ENCODE measurements at regions not wholly inside any gene's neighbourhood (a gene's known extent, or its start where the extent isn't known, plus 50 kb on each side); places are given as distances from the start of the nearest gene placed in this dataset.
"Not testable (repeated sequence)": the region's sequence is repeated elsewhere in the genome, so short reads cannot be mapped to it uniquely, and the experiment has no call there.

DNA sequence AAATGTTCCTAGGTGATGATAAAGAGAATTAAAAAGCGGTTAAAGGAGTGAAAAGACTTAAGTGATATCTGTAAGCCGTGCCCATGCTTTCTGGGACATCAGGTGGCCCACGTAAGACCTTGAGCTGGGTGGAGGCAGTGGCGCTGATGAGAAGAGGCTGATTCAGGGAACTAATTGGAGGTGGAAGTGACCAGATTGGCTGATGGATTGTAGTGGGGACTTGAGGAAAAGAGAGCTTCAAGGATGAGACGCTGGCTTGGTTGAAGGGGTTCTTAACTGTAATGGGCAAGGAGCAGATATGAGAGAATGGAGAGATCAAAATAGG lies 69.1 kb upstream of the EP300 start:
- H3K27ac ChIP-seq: peak overlapping the region; percentile 97
- TF ChIP-seq ZFX (IDR thresholded peaks at IDR 0.05; ENCODE audit: borderline replicate concordance): no peak
- TF ChIP-seq, protein P1, sequence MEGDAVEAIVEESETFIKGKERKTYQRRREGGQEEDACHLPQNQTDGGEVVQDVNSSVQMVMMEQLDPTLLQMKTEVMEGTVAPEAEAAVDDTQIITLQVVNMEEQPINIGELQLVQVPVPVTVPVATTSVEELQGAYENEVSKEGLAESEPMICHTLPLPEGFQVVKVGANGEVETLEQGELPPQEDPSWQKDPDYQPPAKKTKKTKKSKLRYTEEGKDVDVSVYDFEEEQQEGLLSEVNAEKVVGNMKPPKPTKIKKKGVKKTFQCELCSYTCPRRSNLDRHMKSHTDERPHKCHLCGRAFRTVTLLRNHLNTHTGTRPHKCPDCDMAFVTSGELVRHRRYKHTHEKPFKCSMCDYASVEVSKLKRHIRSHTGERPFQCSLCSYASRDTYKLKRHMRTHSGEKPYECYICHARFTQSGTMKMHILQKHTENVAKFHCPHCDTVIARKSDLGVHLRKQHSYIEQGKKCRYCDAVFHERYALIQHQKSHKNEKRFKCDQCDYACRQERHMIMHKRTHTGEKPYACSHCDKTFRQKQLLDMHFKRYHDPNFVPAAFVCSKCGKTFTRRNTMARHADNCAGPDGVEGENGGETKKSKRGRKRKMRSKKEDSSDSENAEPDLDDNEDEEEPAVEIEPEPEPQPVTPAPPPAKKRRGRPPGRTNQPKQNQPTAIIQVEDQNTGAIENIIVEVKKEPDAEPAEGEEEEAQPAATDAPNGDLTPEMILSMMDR (IDR thresholded peaks at IDR 0.05): no peak

DNA sequence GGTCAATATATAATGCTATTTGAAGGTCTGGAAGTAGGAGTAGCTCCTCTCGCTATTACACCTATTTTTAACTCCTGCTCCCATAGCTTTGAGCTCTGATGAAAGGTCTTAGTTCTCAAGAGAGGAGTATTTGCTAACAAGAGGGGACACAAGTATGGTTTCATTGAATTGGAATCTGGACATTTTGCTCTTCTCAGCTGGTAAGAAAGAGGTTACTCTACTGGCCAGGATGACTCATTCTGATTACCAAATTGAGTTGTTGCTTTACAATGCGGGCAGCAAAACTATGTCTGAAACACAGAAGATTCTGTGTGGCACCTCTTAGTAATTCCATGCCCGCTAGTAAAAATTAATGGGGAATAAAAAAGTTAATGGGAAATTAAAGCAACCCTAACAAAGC lies 63.6 kb upstream of the EP300 start:
- no peak overlapping the region for H3K27ac ChIP-seq
- no peak for TF ChIP-seq ZFX (IDR thresholded peaks at IDR 0.05; ENCODE audit: borderline replicate concordance)
- TF ChIP-seq, protein P1 (IDR thresholded peaks at IDR 0.05): no peak

DNA sequence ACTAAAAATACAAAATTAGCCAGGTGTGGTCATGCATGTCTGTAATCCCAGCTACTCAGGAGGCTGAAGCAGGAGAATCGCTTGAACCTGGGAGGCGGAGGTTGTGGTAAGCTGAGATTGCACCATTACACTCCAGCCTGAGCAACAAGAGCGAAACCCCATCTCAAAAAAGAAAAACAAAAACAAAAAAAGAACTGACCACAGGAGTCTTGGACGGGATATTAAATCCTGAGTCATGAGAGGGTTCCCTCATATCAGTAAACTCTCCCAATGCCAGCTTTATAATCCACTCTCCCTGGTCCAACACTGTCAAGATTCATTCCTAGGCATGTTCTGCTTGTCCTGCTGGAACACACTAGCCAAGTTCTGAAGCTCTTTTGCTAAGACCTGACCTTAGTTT lies 61.5 kb upstream of the EP300 start:
- H3K27ac ChIP-seq: no peak overlapping the region
- TF ChIP-seq ZFX (IDR thresholded peaks at IDR 0.05; ENCODE audit: borderline replicate concordance): no peak
- TF ChIP-seq, protein P1 (IDR thresholded peaks at IDR 0.05): no peak

DNA sequence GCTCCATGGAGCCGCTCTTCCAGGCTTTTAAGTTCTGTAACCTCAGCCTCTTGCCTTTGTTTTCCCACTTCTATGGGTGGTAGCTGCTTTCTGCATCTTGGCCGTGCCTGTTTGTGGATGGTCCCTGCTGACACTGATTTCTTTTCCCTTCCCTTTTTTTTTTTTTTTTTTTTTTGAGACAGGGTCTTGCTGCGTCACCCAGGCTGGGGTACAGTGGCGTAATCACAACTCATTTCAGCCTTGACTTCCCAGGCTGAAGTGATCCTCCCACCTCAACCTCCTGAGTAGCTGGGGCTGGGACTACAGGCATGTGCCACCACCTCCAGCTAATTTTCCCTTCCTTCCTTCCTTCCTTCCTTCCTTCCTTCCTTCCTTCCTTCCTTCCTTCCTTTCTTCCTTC lies 57.7 kb upstream of the EP300 start:
- TF ChIP-seq ZFX (IDR thresholded peaks at IDR 0.05; ENCODE audit: borderline replicate concordance): no peak
- TF ChIP-seq, protein P1 (IDR thresholded peaks at IDR 0.05): no peak
- no peak overlapping the region for H3K27ac ChIP-seq

DNA sequence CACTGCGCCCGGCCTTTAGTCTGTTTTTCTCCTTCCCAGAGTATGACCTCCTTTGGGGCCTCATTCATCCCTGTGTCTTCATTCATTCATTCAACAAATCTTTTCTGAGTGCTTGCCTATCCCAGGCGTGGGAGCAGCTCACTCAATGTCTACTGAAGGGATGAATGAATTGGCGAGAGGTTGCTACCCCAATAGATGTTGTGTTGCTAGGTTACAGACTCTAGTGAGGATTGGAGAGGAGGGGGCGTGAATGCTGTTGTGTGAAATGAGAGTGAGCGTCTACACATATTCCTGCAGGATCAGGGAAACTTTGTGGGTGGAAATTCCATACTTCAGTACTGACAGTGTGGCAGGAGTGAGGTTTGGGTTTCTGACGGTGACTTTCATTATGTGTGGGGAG lies 55.5 kb upstream of the EP300 start:
- TF ChIP-seq ZFX (IDR thresholded peaks at IDR 0.05; ENCODE audit: borderline replicate concordance): no peak
- TF ChIP-seq, protein P1 (IDR thresholded peaks at IDR 0.05): no peak
- no peak overlapping the region for H3K27ac ChIP-seq

DNA sequence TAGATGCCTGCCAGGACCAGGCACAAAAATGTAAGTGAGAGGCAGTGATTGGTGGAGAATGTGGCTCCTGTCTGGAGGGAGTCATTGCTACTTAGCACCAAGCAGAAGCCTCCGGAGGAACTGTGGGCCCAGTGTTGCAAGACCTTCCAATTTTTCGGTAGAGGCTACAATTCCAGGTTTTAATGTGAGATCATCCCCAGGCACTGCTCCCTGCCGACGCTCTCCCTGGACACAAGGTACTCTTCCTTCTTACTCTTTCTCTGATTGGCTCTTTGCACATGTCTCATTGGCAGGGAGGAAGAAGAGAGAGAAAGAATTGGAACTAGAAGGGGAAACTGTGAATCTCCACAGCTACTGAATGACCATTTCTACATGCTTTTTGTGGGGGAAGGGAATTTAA lies 53.7 kb upstream of the EP300 start:
- TF ChIP-seq, protein P1 (IDR thresholded peaks at IDR 0.05): no peak
- no peak for TF ChIP-seq ZFX (IDR thresholded peaks at IDR 0.05; ENCODE audit: borderline replicate concordance)
- H3K27ac ChIP-seq: no peak overlapping the region

DNA sequence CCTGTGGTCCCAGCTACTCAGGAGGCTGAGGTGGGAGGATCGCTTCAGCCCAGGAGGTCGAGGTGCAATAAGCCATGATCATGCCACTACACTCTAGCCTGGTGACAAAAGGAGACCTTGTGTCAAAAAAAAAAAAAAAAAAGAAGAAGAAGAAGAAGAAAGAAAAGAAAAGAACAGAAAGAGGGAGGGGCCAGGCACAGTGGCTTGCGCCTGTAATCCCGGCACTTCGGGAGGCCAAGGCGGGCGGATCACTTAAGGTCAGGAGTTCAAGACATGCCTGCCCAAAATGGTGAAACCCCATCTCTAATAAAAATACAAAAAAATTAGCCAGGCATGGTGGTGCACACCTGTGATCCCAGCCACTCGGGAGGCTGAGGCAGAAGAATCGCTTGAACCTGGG lies 52.8 kb upstream of the EP300 start:
- not testable (repeated sequence) for H3K27ac ChIP-seq

DNA sequence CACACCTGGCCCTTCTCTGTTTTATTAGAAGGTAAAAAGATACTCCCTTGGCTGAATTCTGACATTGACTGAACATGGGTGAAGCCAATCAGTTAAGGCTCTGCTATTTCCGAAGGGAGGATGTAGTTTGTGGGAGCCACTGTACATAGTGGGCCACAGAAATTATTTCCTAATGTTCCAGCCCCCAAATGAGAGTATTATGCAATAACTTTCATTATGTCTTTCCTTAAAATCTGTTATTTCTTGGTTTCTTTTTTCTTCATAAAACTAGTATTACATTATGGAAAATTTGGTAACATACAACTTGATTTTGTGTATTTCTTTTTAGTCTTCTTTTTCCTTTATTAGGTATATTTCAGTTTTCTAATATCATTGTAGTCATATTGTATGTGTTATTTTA lies 51.9 kb upstream of the EP300 start:
- no peak overlapping the region for H3K27ac ChIP-seq
- TF ChIP-seq, protein P1 (IDR thresholded peaks at IDR 0.05): no peak
- no peak for TF ChIP-seq ZFX (IDR thresholded peaks at IDR 0.05; ENCODE audit: borderline replicate concordance)

All from 22Rv1 (cell line).